ENCODE measurements at regions not wholly inside any gene's neighbourhood (a gene's known extent, or its start where the extent isn't known, plus 50 kb on each side); places are given as distances from the start of the nearest gene placed in this dataset.

DNA sequence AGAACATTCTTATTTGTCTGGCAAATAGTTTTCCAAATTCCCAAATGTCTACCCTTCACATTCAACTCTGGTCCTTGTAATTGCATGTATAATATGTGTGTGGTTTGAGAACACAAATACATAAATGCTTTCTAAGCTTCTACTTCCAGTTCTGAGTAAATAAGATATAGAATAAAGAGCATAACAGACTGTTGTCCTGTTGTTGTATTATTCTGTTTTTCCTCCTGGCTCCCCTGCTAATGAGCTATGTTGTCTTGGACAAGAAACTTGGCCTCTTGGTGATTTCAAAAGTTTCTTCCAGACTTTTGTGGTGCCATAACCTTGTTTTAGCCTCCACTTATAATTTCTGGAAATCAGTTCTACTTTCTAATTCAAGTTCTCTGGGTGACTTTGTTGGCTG, 75.3 kb upstream of the USP38 start:
- H3K4me3 ChIP-seq, result no peak overlapping the region
- TF ChIP-seq, protein P1, sequence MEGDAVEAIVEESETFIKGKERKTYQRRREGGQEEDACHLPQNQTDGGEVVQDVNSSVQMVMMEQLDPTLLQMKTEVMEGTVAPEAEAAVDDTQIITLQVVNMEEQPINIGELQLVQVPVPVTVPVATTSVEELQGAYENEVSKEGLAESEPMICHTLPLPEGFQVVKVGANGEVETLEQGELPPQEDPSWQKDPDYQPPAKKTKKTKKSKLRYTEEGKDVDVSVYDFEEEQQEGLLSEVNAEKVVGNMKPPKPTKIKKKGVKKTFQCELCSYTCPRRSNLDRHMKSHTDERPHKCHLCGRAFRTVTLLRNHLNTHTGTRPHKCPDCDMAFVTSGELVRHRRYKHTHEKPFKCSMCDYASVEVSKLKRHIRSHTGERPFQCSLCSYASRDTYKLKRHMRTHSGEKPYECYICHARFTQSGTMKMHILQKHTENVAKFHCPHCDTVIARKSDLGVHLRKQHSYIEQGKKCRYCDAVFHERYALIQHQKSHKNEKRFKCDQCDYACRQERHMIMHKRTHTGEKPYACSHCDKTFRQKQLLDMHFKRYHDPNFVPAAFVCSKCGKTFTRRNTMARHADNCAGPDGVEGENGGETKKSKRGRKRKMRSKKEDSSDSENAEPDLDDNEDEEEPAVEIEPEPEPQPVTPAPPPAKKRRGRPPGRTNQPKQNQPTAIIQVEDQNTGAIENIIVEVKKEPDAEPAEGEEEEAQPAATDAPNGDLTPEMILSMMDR (IDR thresholded peaks at IDR 0.05), result no peak
- no peak overlapping the region for H3K27ac ChIP-seq
- no peak for DNase-seq (ENCODE audit: low spot score)

DNA sequence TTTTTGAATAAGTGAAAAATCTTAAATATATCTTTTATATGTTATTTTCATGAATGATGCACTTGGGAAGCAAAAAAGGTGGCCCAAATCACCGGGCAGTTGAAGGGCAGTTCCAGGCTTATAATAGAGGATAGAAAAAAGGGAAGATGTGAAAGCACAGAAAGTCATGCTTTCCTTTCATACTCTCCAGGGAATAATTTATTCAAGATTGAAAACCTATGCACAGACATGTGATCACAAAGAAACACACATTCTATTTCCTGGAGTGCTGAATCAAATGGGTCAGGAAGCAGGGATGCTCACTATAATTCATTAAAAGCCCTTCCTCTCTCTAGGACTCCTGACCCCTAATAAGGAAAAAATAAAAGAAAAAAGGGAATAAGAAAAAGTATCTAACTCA, 66.1 kb upstream of the USP38 start:
- Histone ChIP-seq H3K27ac (no peak overlapping the region), H3K4me3 (no peak overlapping the region)
- TF ChIP-seq, protein P1 (IDR thresholded peaks at IDR 0.05), result no peak
- DNase-seq (ENCODE audit: low spot score), result no peak

DNA sequence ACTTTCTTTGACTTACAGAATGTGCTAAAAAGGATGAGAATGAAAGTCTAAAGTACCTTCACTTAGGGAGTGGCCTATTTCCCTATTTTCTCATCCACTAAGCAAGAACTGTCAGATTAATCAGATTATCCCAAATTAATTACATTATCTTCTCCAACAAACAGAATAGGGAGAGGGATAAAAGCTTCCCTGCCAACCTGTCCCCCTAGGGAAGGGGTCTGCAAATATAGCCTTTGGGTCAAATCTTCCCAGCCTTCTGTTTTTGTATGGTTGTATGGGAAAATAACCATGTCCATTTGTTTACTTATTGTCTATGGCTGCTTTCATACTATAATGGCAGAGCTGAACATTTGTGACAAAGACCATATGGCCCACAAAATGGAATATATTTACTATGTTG, 57.1 kb upstream of the USP38 start:
- TF ChIP-seq, protein P1 (IDR thresholded peaks at IDR 0.05), result no peak
- H3K4me3 ChIP-seq, result no peak overlapping the region
- H3K27ac ChIP-seq, result no peak overlapping the region
- DNase-seq (ENCODE audit: low spot score), result no peak

DNA sequence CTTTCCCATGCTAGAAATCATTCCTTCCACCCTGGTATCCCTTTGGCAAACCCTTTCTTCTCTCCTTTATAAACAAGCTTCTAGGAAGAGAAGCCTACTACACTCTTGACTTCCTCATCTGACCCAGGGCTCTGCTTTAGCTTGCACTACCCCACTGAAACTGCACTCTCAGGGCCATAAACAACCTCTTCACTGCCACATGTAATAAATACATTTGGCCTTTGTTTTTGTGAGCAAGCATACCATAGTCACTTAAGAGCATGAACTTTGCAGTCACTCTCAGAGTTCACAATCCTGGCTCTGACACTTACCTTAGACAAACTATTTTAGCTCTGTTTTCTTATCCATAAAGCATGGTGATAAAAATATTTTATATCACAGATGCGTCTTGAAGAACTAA, 50.7 kb upstream of the USP38 start:
- Histone ChIP-seq H3K27ac (no peak overlapping the region), H3K4me3 (no peak overlapping the region)
- no peak for DNase-seq (ENCODE audit: low spot score)
- TF ChIP-seq, protein P1 (IDR thresholded peaks at IDR 0.05), result no peak

Data from coronary artery (tissue), 2 donors.